Hematopoietic multipotent progenitor cell treated with erythropoietin and hydrocortisone succinate and interleukin-3 and kit ligand, for 8 days (in vitro differentiated cells): ENCODE measurements at regions not wholly inside any gene's neighbourhood (a gene's known extent, or its start where the extent isn't known, plus 50 kb on each side); places are given as distances from the start of the nearest gene placed in this dataset.

Experiments used
- DNase-seq: peaks from one replicate; pipeline ENCODE4 v3.0.0-alpha.2; 2015

DNA sequence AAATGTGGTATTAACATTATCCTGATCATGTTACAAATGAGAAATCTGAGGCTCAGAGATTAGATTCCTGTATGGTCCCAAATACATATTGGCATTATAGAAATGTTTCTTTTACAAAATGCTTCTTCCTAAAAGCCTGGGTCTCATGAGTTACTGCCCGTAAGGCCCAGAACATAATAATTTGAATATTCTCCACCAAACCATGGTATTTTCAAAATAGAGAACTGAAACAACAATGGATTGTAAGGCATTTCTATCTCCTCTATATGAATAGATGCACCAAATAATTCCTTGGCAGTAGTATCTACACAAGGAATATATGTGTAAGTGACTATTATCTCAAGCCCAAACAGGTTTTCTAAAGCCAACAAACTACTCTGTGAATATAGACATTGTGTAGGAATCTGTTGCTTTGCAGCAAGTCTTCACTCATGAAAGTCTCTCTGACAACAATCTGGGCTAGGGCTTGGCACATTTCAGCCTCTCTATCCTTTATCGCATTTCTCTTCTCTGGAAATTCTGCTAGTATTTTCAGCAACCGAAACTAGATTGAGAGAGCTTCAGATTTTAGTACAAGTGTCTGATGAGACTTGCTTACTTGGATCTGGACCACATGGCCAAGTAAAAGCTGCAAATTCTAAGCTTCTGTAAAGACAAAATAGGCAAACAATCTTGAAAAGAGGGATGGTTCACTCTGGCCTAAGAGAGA, 112.8 kb upstream of the ARHGAP20 start:
- DNase-seq = no peak

- DNase-seq = no peak
Measured at GRCh38 chr11:110818032-110818687, 105.9 kb upstream of the ARHGAP20 start.

GRCh38 chr11:110812086-110812733, 100.0 kb upstream of the ARHGAP20 start:
- DNase-seq = no peak

DNA sequence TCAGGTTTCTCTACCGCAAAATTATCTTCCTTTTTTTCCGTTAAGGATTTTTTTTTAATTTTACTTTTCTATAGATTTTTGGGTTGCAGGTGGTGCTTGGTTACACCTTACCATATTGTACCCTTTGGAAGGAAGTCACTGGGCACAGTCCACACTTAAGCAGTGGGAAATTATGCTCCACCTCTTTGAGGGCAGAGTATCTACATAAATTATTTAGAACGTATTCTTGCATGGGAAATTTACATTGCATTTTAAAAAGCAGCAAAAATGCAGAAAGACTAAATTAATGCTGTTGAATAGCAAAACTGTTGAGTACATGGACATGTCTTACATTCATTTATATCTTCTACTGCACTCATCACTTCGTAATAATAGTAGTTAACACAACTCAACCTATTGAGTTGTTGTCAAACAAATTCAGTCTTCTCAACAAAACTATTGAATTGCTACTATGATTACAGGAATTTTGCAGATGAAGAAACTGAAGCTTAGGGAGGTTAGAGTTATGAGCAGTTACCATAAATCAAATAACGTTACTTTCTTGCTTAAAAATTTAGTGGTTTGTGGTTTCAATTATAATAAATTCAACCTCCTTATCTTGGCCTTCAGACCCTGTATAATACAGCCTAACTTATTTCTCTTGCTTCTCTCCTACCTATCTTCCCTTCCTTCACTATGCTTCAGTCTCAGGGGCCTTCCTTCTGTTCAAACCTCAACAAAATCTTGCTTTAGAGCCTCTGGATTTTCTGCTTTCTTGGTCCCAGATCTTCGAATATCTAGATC, 97.4 kb upstream of the ARHGAP20 start:
- no peak for DNase-seq

DNA sequence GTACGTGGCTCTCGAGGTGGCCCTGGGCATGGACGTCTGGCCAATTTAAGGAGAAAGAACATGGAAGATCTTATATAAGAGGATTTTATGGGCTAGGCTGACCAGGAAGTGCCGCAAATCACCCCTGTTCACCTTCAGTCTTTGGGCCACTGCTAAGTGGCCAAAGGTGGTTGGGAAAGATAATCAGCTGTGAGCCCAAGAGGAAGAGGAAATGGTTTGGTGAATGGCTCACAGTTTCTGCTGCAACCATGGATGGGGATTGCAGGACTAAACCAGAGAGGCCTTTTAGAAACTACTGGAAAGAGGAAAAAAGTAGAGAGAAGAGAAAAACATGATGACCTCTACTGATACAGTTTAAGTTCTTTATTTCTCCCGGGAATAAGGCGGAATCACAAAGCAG, 96.0 kb upstream of the ARHGAP20 start:
- no peak for DNase-seq

DNA sequence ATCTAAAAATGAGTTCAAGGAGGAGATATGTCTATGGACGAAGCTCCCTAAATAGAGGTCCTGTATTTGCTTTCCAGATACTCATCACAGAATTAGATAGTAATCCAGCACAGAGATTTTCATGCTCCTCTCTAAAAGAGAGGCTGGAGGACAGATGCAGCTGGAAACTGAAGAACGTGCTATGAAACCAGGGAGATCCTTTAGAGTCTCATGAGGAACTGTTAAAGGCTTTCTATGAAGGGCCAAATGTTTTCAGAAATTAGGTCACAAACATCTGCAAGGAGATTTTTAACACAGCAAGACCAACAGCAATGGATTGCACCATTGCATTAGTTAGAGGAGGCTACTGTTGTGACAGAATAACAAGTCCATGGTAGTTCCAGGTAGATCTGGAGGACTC, 95.6 kb upstream of the ARHGAP20 start:
- no peak for DNase-seq

DNA sequence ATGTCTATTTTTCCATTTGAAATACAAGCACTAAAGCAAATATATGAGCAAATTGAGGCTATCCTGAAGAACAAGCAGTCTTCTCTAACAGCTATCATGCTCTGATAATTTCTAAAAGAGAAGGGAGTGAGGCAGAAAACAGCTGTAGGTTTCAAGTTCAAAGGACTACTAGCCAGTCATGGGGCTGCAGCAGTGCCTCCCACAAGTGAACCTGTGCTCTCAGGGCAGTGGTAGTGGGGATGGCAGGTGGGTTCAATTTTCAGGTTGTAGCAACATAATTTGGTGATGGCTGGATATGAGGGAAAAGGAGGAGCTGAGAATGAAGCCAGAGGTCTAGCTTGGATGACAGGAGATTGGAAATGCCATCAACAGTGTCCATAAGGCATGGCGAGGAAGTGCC, 93.5 kb upstream of the ARHGAP20 start:
- DNase-seq = no peak

- no peak for DNase-seq
Measured at GRCh38 chr11:110802162-110802561, 89.9 kb upstream of the ARHGAP20 start.

GRCh38 chr11:110801328-110801727, 89.1 kb upstream of the ARHGAP20 start:
- DNase-seq = no peak

DNA sequence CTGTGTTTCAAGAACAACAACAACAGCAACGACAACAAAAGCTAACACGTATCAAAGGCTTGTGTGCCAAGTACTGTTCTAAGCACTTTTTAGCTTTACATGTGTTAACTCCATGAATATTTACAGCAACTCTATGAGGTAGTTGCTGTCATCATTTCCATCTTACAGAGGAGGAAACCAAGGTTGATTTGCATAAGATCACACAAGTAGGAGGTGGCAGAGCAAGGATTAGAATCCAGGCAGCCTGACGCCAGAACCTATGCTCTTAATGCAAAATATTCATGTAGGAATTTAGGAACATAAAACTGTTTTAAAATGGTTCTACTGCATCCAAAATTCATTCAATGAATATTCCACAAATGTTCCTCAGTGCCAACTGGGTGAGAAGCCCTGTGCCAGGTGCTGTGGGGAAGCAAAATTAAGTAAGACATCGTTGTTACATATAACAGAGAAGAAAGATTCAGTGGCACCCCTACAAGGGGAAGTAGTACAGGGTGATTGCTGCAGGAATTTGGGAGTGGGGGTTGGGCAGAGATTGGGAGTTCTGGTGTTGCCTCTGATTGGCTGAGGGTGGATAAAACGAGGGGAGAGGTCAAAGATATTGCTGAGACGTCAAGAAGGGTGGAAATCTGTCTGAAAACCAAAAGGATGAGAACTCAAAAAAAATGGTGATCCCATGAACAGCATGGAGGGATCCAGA, 86.1 kb upstream of the ARHGAP20 start:
- DNase-seq = no peak

- peak; percentile 8 for DNase-seq
Measured at GRCh38 chr11:110797453-110797852, 85.2 kb upstream of the ARHGAP20 start.

GRCh38 chr11:110795112-110795624, 82.9 kb upstream of the ARHGAP20 start:
- peak; percentile 4 for DNase-seq

DNA sequence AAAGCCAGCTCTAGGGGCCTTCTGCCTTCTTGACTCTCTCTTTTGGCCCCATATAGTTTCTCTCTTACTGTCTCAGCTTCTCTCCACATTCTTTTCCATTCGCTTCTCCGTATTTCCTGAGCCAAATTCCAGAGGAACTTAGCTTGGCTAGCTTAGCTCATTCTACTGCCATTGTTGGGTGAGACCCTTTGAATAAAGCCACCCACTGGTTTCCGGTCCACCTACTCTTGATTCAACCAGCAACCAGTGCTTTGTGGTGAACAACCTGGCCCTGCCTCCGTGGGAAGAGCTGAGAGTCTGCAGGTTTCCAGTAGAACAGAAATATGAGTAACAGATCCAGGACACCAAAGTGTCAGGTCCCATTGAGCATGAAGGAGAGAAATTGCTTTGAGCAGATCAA, 81.3 kb upstream of the ARHGAP20 start:
- DNase-seq = no peak

- DNase-seq = no peak
Measured at GRCh38 chr11:110791621-110792020, 79.4 kb upstream of the ARHGAP20 start.

GRCh38 chr11:110787680-110788079, 75.4 kb upstream of the ARHGAP20 start:
- no peak for DNase-seq

GRCh38 chr11:110786226-110786902, 74.1 kb upstream of the ARHGAP20 start:
- DNase-seq = no peak

- no peak for DNase-seq
Measured at GRCh38 chr11:110785398-110785797, 73.2 kb upstream of the ARHGAP20 start.

- DNase-seq = no peak
Measured at GRCh38 chr11:110782616-110783015, 70.4 kb upstream of the ARHGAP20 start.

- no peak for DNase-seq
Measured at GRCh38 chr11:110779108-110779507, 66.9 kb upstream of the ARHGAP20 start.

DNA sequence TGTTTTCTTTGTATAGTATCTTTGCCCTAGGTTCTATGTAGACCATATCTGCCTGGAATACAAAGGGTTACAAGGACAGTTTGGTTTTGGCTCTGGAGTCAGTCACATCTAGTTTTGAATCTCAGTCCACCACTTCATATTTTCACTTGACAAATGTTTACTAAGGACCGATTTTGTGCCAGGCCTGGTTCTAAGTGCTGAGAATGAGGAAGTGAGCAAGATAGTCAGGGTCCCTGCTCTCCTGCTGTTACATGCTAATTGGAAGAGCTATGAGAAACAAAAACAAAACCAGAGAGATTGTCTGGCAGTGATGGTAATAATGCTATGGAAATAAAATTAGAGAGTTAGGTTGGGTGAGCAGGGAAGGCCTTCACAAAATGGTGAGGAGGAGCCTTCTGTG, 66.1 kb upstream of the ARHGAP20 start:
- no peak for DNase-seq

- DNase-seq = no peak
Measured at GRCh38 chr11:110777775-110778174, 65.5 kb upstream of the ARHGAP20 start.

GRCh38 chr11:110776081-110776480, 63.8 kb upstream of the ARHGAP20 start:
- no peak for DNase-seq
